ENCODE measurements at regions not wholly inside any gene's neighbourhood (a gene's known extent, or its start where the extent isn't known, plus 50 kb on each side); places are given as distances from the start of the nearest gene placed in this dataset.

GRCh38 chr13:60936281-60936680, 479.4 kb downstream of the PCDH20 start:
- no peak for TF ChIP-seq CTCF (IDR thresholded peaks at IDR 0.05)
- TF ChIP-seq POLR2A (IDR thresholded peaks at IDR 0.05): no peak
- Histone ChIP-seq H3K36me3 (no peaks in the 10 kb centered on the region), H3K4me3 (no peak overlapping the region), H3K9me3 (no peaks in the 10 kb centered on the region), H3K4me1 (no peaks in the 10 kb centered on the region), H3K27ac (no peak overlapping the region), H3K27me3 (no peaks in the 10 kb centered on the region)
- no peak for DNase-seq

- DNase-seq: no peak
Observed at GRCh38 chr13:60933638-60934037, 482.0 kb downstream of the PCDH20 start.

DNA sequence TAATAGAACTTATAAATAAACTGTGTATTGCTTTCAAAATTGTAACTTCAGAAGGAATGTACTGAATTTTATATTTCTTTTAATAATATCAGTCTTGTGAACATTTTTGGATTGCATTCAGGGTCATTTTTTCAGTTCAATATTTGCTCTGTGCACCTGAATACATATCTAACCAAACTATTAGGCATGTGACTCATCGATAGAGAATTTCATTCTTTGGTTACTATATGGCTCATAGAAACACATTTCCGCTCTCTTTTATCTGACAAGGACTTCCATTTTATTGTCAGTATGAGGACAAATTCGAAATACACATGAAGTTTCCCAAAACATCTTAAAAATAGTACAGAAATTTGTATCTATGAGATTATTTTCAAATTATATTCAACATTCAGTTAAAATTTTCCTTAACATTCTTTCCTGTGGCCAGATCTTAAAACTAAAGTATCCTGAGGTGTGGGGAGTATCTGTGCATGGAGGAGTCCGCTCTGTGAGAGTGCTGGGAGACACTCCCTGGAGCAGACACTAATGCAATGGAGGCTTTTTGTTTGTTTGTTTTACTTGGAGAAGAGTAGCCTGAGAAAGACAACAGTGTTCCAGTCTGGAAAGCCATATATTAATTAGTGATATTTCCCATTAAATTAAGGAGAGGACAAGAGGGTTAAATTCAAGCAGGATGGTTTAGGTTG, 483.6 kb downstream of the PCDH20 start:
- TF ChIP-seq CTCF (IDR thresholded peaks at IDR 0.05) (no peak), POLR2A (IDR thresholded peaks at IDR 0.05) (no peak)
- Histone ChIP-seq H3K27me3 (no peaks in the 10 kb centered on the region), H3K4me3 (no peak overlapping the region)

More at GRCh38 chr13:60933638-60934037, 482.0 kb downstream of the PCDH20 start:
- TF ChIP-seq POLR2A (IDR thresholded peaks at IDR 0.05) (no peak), CTCF (IDR thresholded peaks at IDR 0.05) (no peak)
- H3K27me3 ChIP-seq: no peaks in the 10 kb centered on the region
- H3K4me1 ChIP-seq: no peaks in the 10 kb centered on the region
- no peak overlapping the region for H3K27ac ChIP-seq
- H3K9me3 ChIP-seq: no peaks in the 10 kb centered on the region
- no peak overlapping the region for H3K4me3 ChIP-seq
- H3K36me3 ChIP-seq: no peaks in the 10 kb centered on the region

GRCh38 chr13:60925686-60926085, 490.0 kb downstream of the PCDH20 start:
- TF ChIP-seq POLR2A (IDR thresholded peaks at IDR 0.05) (no peak), CTCF (IDR thresholded peaks at IDR 0.05) (no peak)
- H3K4me1 ChIP-seq: no peaks in the 10 kb centered on the region
- no peaks in the 10 kb centered on the region for H3K9me3 ChIP-seq
- DNase-seq: no peak
- H3K27me3 ChIP-seq: no peaks in the 10 kb centered on the region
- no peak overlapping the region for H3K4me3 ChIP-seq
- no peaks in the 10 kb centered on the region for H3K36me3 ChIP-seq
- H3K27ac ChIP-seq: no peak overlapping the region

More for the DNA sequence above, 483.6 kb downstream of the PCDH20 start:
- no peak for DNase-seq
- Histone ChIP-seq H3K9me3 (no peaks in the 10 kb centered on the region), H3K27ac (no peak overlapping the region), H3K36me3 (no peaks in the 10 kb centered on the region), H3K4me1 (no peaks in the 10 kb centered on the region)

- Histone ChIP-seq H3K4me1 (no peaks in the 10 kb centered on the region), H3K4me3 (no peak overlapping the region), H3K36me3 (no peaks in the 10 kb centered on the region), H3K9me3 (no peaks in the 10 kb centered on the region), H3K27me3 (no peaks in the 10 kb centered on the region), H3K27ac (no peak overlapping the region)
- no peak for TF ChIP-seq POLR2A (IDR thresholded peaks at IDR 0.05)
- no peak for TF ChIP-seq CTCF (IDR thresholded peaks at IDR 0.05)
- no peak for DNase-seq
Observed at GRCh38 chr13:60924856-60925255, 490.8 kb downstream of the PCDH20 start.

Data from Peyer's patch (tissue), 4 donors.